OCI-LY1 (cell line): ENCODE measurements at regions not wholly inside any gene's neighbourhood (a gene's known extent, or its start where the extent isn't known, plus 50 kb on each side); places are given as distances from the start of the nearest gene placed in this dataset.

ENCODE experiments used
- EZH2 ChIP-seq: fragments of 200-600 bp; sonication (generic), shearing (Covaris generic); IDR thresholded peaks from 2 replicates; pipeline ENCODE4 v1.8.0; 2017; ENCODE audit warnings: borderline replicate concordance, mixed run types, mild to moderate bottlenecking, antibody characterized with exemption, low read length, moderate library complexity, mixed read lengths
- TF ChIP-seq, protein P1 (sequence below): fragments of 200-600 bp; sonication (generic), shearing (Covaris generic); IDR thresholded peaks from 2 replicates; pipeline ENCODE4 v1.5.1; 2017; ENCODE audit warnings: mild to moderate bottlenecking, antibody characterized with exemption, low read length, moderate library complexity, mixed read lengths

GRCh38 chr9:93776256-93776655 lies 178.9 kb downstream of the BARX1 start:
- TF ChIP-seq, protein P1, sequence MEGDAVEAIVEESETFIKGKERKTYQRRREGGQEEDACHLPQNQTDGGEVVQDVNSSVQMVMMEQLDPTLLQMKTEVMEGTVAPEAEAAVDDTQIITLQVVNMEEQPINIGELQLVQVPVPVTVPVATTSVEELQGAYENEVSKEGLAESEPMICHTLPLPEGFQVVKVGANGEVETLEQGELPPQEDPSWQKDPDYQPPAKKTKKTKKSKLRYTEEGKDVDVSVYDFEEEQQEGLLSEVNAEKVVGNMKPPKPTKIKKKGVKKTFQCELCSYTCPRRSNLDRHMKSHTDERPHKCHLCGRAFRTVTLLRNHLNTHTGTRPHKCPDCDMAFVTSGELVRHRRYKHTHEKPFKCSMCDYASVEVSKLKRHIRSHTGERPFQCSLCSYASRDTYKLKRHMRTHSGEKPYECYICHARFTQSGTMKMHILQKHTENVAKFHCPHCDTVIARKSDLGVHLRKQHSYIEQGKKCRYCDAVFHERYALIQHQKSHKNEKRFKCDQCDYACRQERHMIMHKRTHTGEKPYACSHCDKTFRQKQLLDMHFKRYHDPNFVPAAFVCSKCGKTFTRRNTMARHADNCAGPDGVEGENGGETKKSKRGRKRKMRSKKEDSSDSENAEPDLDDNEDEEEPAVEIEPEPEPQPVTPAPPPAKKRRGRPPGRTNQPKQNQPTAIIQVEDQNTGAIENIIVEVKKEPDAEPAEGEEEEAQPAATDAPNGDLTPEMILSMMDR = no peak
- TF ChIP-seq EZH2 = no peak
